ENCODE measurements at regions not wholly inside any gene's neighbourhood (a gene's known extent, or its start where the extent isn't known, plus 50 kb on each side); places are given as distances from the start of the nearest gene placed in this dataset.

DNA sequence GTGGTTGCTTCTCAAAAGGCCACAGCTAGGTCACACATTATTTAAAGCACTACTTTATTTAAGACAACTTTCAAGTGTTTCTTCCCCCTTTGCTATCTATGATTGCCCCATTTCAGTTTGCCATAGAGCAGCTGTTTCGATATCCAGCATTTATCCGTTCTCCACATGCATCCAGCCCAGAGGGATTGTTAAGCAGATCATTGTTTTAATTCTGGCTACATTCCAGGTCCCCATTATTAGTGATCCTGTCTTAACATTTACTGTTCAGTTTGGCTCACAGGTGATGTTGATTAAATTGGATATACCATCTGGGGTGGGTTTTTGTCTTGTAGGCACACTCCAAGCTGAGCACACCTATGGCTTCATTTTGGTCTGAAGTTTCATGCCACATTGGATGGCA is 638.7 kb downstream of the ZEB2 start:
- TF ChIP-seq, protein P1, sequence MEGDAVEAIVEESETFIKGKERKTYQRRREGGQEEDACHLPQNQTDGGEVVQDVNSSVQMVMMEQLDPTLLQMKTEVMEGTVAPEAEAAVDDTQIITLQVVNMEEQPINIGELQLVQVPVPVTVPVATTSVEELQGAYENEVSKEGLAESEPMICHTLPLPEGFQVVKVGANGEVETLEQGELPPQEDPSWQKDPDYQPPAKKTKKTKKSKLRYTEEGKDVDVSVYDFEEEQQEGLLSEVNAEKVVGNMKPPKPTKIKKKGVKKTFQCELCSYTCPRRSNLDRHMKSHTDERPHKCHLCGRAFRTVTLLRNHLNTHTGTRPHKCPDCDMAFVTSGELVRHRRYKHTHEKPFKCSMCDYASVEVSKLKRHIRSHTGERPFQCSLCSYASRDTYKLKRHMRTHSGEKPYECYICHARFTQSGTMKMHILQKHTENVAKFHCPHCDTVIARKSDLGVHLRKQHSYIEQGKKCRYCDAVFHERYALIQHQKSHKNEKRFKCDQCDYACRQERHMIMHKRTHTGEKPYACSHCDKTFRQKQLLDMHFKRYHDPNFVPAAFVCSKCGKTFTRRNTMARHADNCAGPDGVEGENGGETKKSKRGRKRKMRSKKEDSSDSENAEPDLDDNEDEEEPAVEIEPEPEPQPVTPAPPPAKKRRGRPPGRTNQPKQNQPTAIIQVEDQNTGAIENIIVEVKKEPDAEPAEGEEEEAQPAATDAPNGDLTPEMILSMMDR (IDR thresholded peaks at IDR 0.05; ENCODE audit: insufficient read depth, low read length, poor library complexity, severe bottlenecking) = no peak
- no peak for TF ChIP-seq EZH2phosphoT487 (conservative IDR thresholded peaks at IDR 0.05; ENCODE audit: low read length)

Measured in SU-DHL-6 (cell line).